SU-DHL-6 (cell line): ENCODE measurements at regions not wholly inside any gene's neighbourhood (a gene's known extent, or its start where the extent isn't known, plus 50 kb on each side); places are given as distances from the start of the nearest gene placed in this dataset.

Experiments
- H2AFZ ChIP-seq: fragments of 200-600 bp; sonication (generic); 2 replicates; pipeline ENCODE4 v1.6.1; 2014; ENCODE audit warnings: low read depth, mild to moderate bottlenecking, moderate library complexity, mixed read lengths, antibody characterized with exemption, low read length; ENCODE audit not compliant: severe bottlenecking
- H3F3A ChIP-seq: fragments of 200-600 bp; shearing (Covaris generic); 2 replicates; pipeline ENCODE4 v1.6.0; 2016; ENCODE audit warnings: antibody characterized with exemption, mild to moderate bottlenecking; ENCODE audit not compliant: insufficient read depth
- H3K27ac ChIP-seq: fragments of 200-600 bp; sonication (generic); 2 replicates; pipeline ENCODE4 v1.5.1; 2016; ENCODE audit warnings: low read depth, mild to moderate bottlenecking, low read length, moderate library complexity, mixed read lengths
- H3K27me3 ChIP-seq: fragments of 200-600 bp; sonication (generic), shearing (Covaris generic); 2 replicates; pipeline ENCODE4 v1.6.0; 2014; ENCODE audit warnings: mild to moderate bottlenecking, low read length
- H3K36me3 ChIP-seq: fragments of 200-600 bp; sonication (generic); 2 replicates; pipeline ENCODE4 v1.6.1; 2014; ENCODE audit warnings: mild to moderate bottlenecking, low read length, mixed read lengths
- H3K4me2 ChIP-seq: fragments of 300-600, 200-600 bp; shearing (Covaris generic), sonication (generic); 2 replicates; pipeline ENCODE4 v1.6.0; 2014; ENCODE audit warnings: low read length, low read depth, mild to moderate bottlenecking; ENCODE audit not compliant: poor library complexity, severe bottlenecking
- H3K4me3 ChIP-seq: fragments of 200-600 bp; sonication (generic); 2 replicates; pipeline ENCODE4 v1.5.1; 2014; ENCODE audit warnings: antibody characterized with exemption, low read length, mild to moderate bottlenecking, mixed read lengths; ENCODE audit not compliant: insufficient read depth, poor library complexity, severe bottlenecking
- H3K79me2 ChIP-seq: fragments of 200-600 bp; sonication (generic); 2 replicates; pipeline ENCODE4 v1.6.1; 2014; ENCODE audit warnings: mild to moderate bottlenecking, low read length, moderate library complexity; ENCODE audit not compliant: insufficient read depth
- H3K9ac ChIP-seq: fragments of 200-600 bp; sonication (generic); 2 replicates; pipeline ENCODE4 v1.7.0; 2014; ENCODE audit warnings: mild to moderate bottlenecking, low read length
- H3K9me2 ChIP-seq: fragments of 200-600 bp; sonication (generic); replicated peaks from 2 replicates; pipeline ENCODE4 v1.6.1; 2014; ENCODE audit warnings: low read length; ENCODE audit not compliant: insufficient read depth
- H3K9me3 ChIP-seq: fragments of 200-600 bp; sonication (generic); 2 replicates; pipeline ENCODE4 v1.6.1; 2014; ENCODE audit warnings: low read length, mixed read lengths; ENCODE audit not compliant: insufficient read depth
- H4K20me1 ChIP-seq: fragments of 200-600 bp; sonication (generic); 2 replicates; pipeline ENCODE4 v1.6.1; 2014; ENCODE audit warnings: low read depth, mild to moderate bottlenecking, antibody characterized with exemption, low read length, moderate library complexity, mixed read lengths
- CTCF ChIP-seq: fragments of 200-600 bp; sonication (generic); IDR thresholded peaks from one replicate; pipeline ENCODE4 v1.5.1; 2017; ENCODE audit warnings: antibody characterized with exemption, mild to moderate bottlenecking, low read length, moderate library complexity; ENCODE audit not compliant: insufficient read depth, poor library complexity, severe bottlenecking
- EZH2phosphoT487 ChIP-seq: fragments of 200-600 bp; sonication (generic), shearing (Covaris generic); conservative IDR thresholded peaks from 2 replicates; pipeline ENCODE4 v1.6.1; 2018; ENCODE audit warnings: mild to moderate bottlenecking, antibody characterized with exemption, low read length, moderate library complexity, mixed read lengths

- Histone ChIP-seq H2AFZ (no peak overlapping the region), H3K36me3 (no peaks in the 10 kb centered on the region), H3K4me2 (no peak overlapping the region), H3K9ac (no peak overlapping the region), H4K20me1 (no peaks in the 10 kb centered on the region), H3K9me2 (no peaks in the 10 kb centered on the region), H3F3A (no peaks in the 10 kb centered on the region), H3K79me2 (no peaks in the 10 kb centered on the region), H3K9me3 (no peaks in the 10 kb centered on the region), H3K27ac (no peak overlapping the region), H3K4me3 (no peak overlapping the region), H3K27me3 (no peaks in the 10 kb centered on the region)
- TF ChIP-seq CTCF: no peak
- no peak for TF ChIP-seq EZH2phosphoT487
Measured at GRCh38 chr6:92008757-92009502, 1410.4 kb downstream of the EPHA7 start.

- Histone ChIP-seq H3K4me2 (no peak overlapping the region), H3K36me3 (no peaks in the 10 kb centered on the region), H3K79me2 (no peaks in the 10 kb centered on the region), H3F3A (no peaks in the 10 kb centered on the region), H3K27ac (no peak overlapping the region), H3K9me2 (no peaks in the 10 kb centered on the region), H4K20me1 (no peaks in the 10 kb centered on the region), H3K9ac (no peak overlapping the region), H3K4me3 (no peak overlapping the region), H2AFZ (no peak overlapping the region), H3K27me3 (no peaks in the 10 kb centered on the region), H3K9me3 (no peaks in the 10 kb centered on the region)
- TF ChIP-seq EZH2phosphoT487 (no peak), CTCF (no peak)
Measured at GRCh38 chr6:92000112-92000511, 1413.2 kb upstream of the MAP3K7 start.

DNA sequence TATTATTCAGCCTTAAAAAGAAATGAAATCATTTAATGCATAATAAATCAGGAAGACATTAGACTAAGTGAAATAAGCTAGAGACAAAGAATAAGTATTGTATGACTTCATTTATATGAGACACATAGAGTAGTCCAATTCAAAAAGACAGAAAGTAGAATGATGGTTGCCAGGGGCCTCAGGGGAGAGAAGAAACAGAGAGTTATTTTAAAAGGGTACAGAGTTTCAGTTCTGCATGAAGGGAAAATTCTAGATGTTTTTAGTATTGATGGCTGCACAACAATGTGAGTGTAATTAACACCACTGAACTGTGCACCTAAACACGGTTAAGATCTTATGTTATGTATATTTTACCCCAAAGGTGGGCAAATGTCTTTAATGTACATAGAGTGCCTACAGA lies 1407.9 kb upstream of the MAP3K7 start:
- Histone ChIP-seq H3K9me2 (no peaks in the 10 kb centered on the region), H4K20me1 (no peaks in the 10 kb centered on the region)

More for the DNA sequence above, 1407.9 kb upstream of the MAP3K7 start:
- H3K36me3 ChIP-seq: no peaks in the 10 kb centered on the region
- no peak overlapping the region for H3K27ac ChIP-seq
- H3K79me2 ChIP-seq: no peaks in the 10 kb centered on the region
- H3K27me3 ChIP-seq: no peaks in the 10 kb centered on the region
- no peak overlapping the region for H3K9ac ChIP-seq
- TF ChIP-seq CTCF (no peak), EZH2phosphoT487 (no peak)
- no peak overlapping the region for H3K4me2 ChIP-seq
- H3F3A ChIP-seq: no peaks in the 10 kb centered on the region
- no peak overlapping the region for H3K4me3 ChIP-seq
- no peak overlapping the region for H2AFZ ChIP-seq
- H3K9me3 ChIP-seq: no peaks in the 10 kb centered on the region
